ENCODE measurements at regions not wholly inside any gene's neighbourhood (a gene's known extent, or its start where the extent isn't known, plus 50 kb on each side); places are given as distances from the start of the nearest gene placed in this dataset.

GRCh38 chr18:34591920-34592444, 118.1 kb upstream of the DTNA start:
- no peak for TF ChIP-seq POLR2A (IDR thresholded peaks at IDR 0.05; ENCODE audit: low read depth, low read length)
- TF ChIP-seq POLR2AphosphoS5 (IDR thresholded peaks at IDR 0.05; ENCODE audit: low read depth, low read length) = no peak
- no peak for TF ChIP-seq TAF1 (IDR thresholded peaks at IDR 0.05; ENCODE audit: low read depth, low read length)
- no peak for TF ChIP-seq POU2F2 (IDR thresholded peaks at IDR 0.05; ENCODE audit: low read depth, low read length)

Data from GM12891 (cell line).